GM18868 (cell line): ENCODE measurements at regions not wholly inside any gene's neighbourhood (a gene's known extent, or its start where the extent isn't known, plus 50 kb on each side); places are given as distances from the start of the nearest gene placed in this dataset.
"Not testable (repeated sequence)": the region's sequence is repeated elsewhere in the genome, so short reads cannot be mapped to it uniquely, and the experiment has no call there.

Experiments
- ATAC-seq: cut with Tn5 transposase; IDR thresholded peaks from one replicate; pipeline ENCODE4 v1.9.1; 2021; ENCODE audit warnings: mild to moderate bottlenecking, moderate library complexity; ENCODE audit not compliant: unreplicated experiment

GRCh38 chr14:105772710-105773250 is 246.4 kb downstream of the TMEM121 start:
- not testable (repeated sequence) for ATAC-seq

GRCh38 chr14:105773584-105773983 is 247.2 kb downstream of the TMEM121 start:
- no peak for ATAC-seq

- no peak for ATAC-seq
These were observed 247.6 kb downstream of the TMEM121 start for GRCh38 chr14:105774001-105774400.

GRCh38 chr14:105774585-105775348 is 248.4 kb downstream of the TMEM121 start:
- ATAC-seq = not testable (repeated sequence)

- not testable (repeated sequence) for ATAC-seq
These were observed 249.1 kb downstream of the TMEM121 start for GRCh38 chr14:105775349-105775923.

- not testable (repeated sequence) for ATAC-seq
These were observed 249.7 kb downstream of the TMEM121 start for GRCh38 chr14:105776112-105776511.

- ATAC-seq = no peak
These were observed 250.5 kb downstream of the TMEM121 start for GRCh38 chr14:105776924-105777323.

GRCh38 chr14:105783707-105784106 is 257.3 kb downstream of the TMEM121 start:
- ATAC-seq = no peak

- ATAC-seq = no peak
These were observed 267.5 kb downstream of the TMEM121 start for GRCh38 chr14:105793836-105794235.

- ATAC-seq = no peak
These were observed 271.2 kb downstream of the TMEM121 start for GRCh38 chr14:105797546-105797945.

- ATAC-seq = no peak
These were observed 279.3 kb downstream of the TMEM121 start for GRCh38 chr14:105805701-105806100.

- no peak for ATAC-seq
These were observed 280.2 kb downstream of the TMEM121 start for GRCh38 chr14:105806568-105806967.

GRCh38 chr14:105817971-105818711 is 291.8 kb downstream of the TMEM121 start:
- ATAC-seq = peak; percentile 79

GRCh38 chr14:105818712-105819005 is 292.3 kb downstream of the TMEM121 start:
- no peak for ATAC-seq

GRCh38 chr14:105830171-105830570 is 303.8 kb downstream of the TMEM121 start:
- no peak for ATAC-seq

- ATAC-seq = no peak
These were observed 309.8 kb downstream of the TMEM121 start for GRCh38 chr14:105836160-105836559.

GRCh38 chr14:105836730-105837129 is 310.3 kb downstream of the TMEM121 start:
- no peak for ATAC-seq

GRCh38 chr14:105837349-105838063 is 311.1 kb downstream of the TMEM121 start:
- ATAC-seq = no peak

- no peak for ATAC-seq
These were observed 311.7 kb downstream of the TMEM121 start for GRCh38 chr14:105838107-105838506.

GRCh38 chr14:105838591-105839424 is 312.4 kb downstream of the TMEM121 start:
- no peak for ATAC-seq
